GM12865 (cell line): ENCODE measurements at regions not wholly inside any gene's neighbourhood (a gene's known extent, or its start where the extent isn't known, plus 50 kb on each side); places are given as distances from the start of the nearest gene placed in this dataset.

Source experiments
- DNase-seq: peaks from one replicate; pipeline ENCODE4 v3.0.0; 2010; ENCODE audit warnings: low read depth
- H3K4me3 ChIP-seq: 2 replicates; pipeline ENCODE4 v1.5.1; 2011; ENCODE audit warnings: mild to moderate bottlenecking, low read depth, low read length, control low read depth
- CTCF ChIP-seq: IDR thresholded peaks from 2 replicates; pipeline ENCODE4 v1.5.1; 2011; ENCODE audit warnings: low read length, control low read depth, low read depth, inconsistent platforms; ENCODE audit not compliant: insufficient read depth; ENCODE audit errors: missing control alignments

GRCh38 chr13:69496981-69497380 is 610.6 kb upstream of the ATXN8OS start:
- DNase-seq: no peak
- TF ChIP-seq CTCF: no peak
- H3K4me3 ChIP-seq: no peak overlapping the region

- H3K4me3 ChIP-seq: no peak overlapping the region
- TF ChIP-seq CTCF: no peak
- no peak for DNase-seq
These were observed 612.5 kb upstream of the ATXN8OS start for GRCh38 chr13:69495096-69495495.

- no peak overlapping the region for H3K4me3 ChIP-seq
- no peak for DNase-seq
- no peak for TF ChIP-seq CTCF
These were observed 620.0 kb upstream of the ATXN8OS start for GRCh38 chr13:69487576-69487975.

- no peak for DNase-seq
- TF ChIP-seq CTCF: no peak
- H3K4me3 ChIP-seq: no peak overlapping the region
These were observed 621.5 kb upstream of the ATXN8OS start for GRCh38 chr13:69485991-69486592.

- no peak for TF ChIP-seq CTCF
- no peak for DNase-seq
- H3K4me3 ChIP-seq: no peak overlapping the region
These were observed 630.2 kb upstream of the ATXN8OS start for GRCh38 chr13:69477451-69477850.

- no peak for TF ChIP-seq CTCF
These were observed 633.5 kb upstream of the ATXN8OS start for GRCh38 chr13:69474011-69474685.

GRCh38 chr13:69468624-69469023 is 639.0 kb upstream of the ATXN8OS start:
- TF ChIP-seq CTCF: no peak
- no peak overlapping the region for H3K4me3 ChIP-seq
- DNase-seq: no peak

More at GRCh38 chr13:69474011-69474685, 633.5 kb upstream of the ATXN8OS start:
- no peak for DNase-seq
- no peak overlapping the region for H3K4me3 ChIP-seq
